GM21360 (cell line): ENCODE measurements at regions not wholly inside any gene's neighbourhood (a gene's known extent, or its start where the extent isn't known, plus 50 kb on each side); places are given as distances from the start of the nearest gene placed in this dataset.
"Not testable (repeated sequence)": the region's sequence is repeated elsewhere in the genome, so short reads cannot be mapped to it uniquely, and the experiment has no call there.

Experiments
- ATAC-seq: cut with Tn5 transposase; IDR thresholded peaks from one replicate; pipeline ENCODE4 v1.9.1; 2021; ENCODE audit warnings: mild to moderate bottlenecking, moderate library complexity; ENCODE audit not compliant: unreplicated experiment

GRCh38 chr10:4398602-4399001 is 427.4 kb upstream of the AKR1E2 start:
- no peak for ATAC-seq

GRCh38 chr10:4397337-4397736 is 428.7 kb upstream of the AKR1E2 start:
- ATAC-seq, result no peak

GRCh38 chr10:4396401-4397283 is 429.4 kb upstream of the AKR1E2 start:
- ATAC-seq, result no peak

- ATAC-seq, result no peak
Observed at GRCh38 chr10:4395731-4396130, 430.3 kb upstream of the AKR1E2 start.

GRCh38 chr10:4394455-4394854 is 431.6 kb upstream of the AKR1E2 start:
- not testable (repeated sequence) for ATAC-seq

GRCh38 chr10:4391683-4392082 is 434.3 kb upstream of the AKR1E2 start:
- no peak for ATAC-seq

GRCh38 chr10:4390219-4390618 is 435.8 kb upstream of the AKR1E2 start:
- no peak for ATAC-seq

- no peak for ATAC-seq
Observed at GRCh38 chr10:4385231-4385870, 440.7 kb upstream of the AKR1E2 start.

- ATAC-seq, result no peak
Observed at GRCh38 chr10:4384245-4384644, 441.8 kb upstream of the AKR1E2 start.

GRCh38 chr10:4383651-4384098 is 442.3 kb upstream of the AKR1E2 start:
- no peak for ATAC-seq

GRCh38 chr10:4382811-4383210 is 443.2 kb upstream of the AKR1E2 start:
- no peak for ATAC-seq

GRCh38 chr10:4373612-4374011 is 452.4 kb upstream of the AKR1E2 start:
- ATAC-seq, result no peak

GRCh38 chr10:4373098-4373497 is 452.9 kb upstream of the AKR1E2 start:
- ATAC-seq, result no peak

GRCh38 chr10:4372601-4373000 is 453.4 kb upstream of the AKR1E2 start:
- ATAC-seq, result no peak

- no peak for ATAC-seq
Observed at GRCh38 chr10:4371691-4372295, 454.2 kb upstream of the AKR1E2 start.

GRCh38 chr10:4370376-4370775 is 455.6 kb upstream of the AKR1E2 start:
- no peak for ATAC-seq

GRCh38 chr10:4361581-4361980 is 464.4 kb upstream of the AKR1E2 start:
- ATAC-seq, result no peak

- ATAC-seq, result no peak
Observed at GRCh38 chr10:4359003-4359402, 467.0 kb upstream of the AKR1E2 start.

GRCh38 chr10:4357911-4358310 is 468.1 kb upstream of the AKR1E2 start:
- ATAC-seq, result no peak

- no peak for ATAC-seq
Observed at GRCh38 chr10:4355350-4355749, 470.7 kb upstream of the AKR1E2 start.

GRCh38 chr10:4354382-4354812 is 471.6 kb upstream of the AKR1E2 start:
- ATAC-seq, result no peak

- no peak for ATAC-seq
Observed at GRCh38 chr10:4353964-4354363, 472.0 kb upstream of the AKR1E2 start.
